Thoracic aorta (tissue), 2 donors: ENCODE measurements at regions not wholly inside any gene's neighbourhood (a gene's known extent, or its start where the extent isn't known, plus 50 kb on each side); places are given as distances from the start of the nearest gene placed in this dataset.

ENCODE experiments used
- ATAC-seq: fragments of 150-250 bp; one replicate; pipeline ENCODE4 v1.8.0; 2017; ENCODE audit warnings: low read depth; ENCODE audit not compliant: insufficient number of reproducible peaks, low FRiP score
- DNase-seq: peaks from one replicate; pipeline ENCODE4 v3.0.0-alpha.2; 2020; ENCODE audit warnings: low spot score
- H3K27ac ChIP-seq, 2 donors: fragments of 200-600 bp; sonication (generic); 1 replicate in 1 of 2; 2 replicates in 1 of 2; pipeline ENCODE4 v1.5.1; 2016; ENCODE audit warnings: mild to moderate bottlenecking in 2 of 2, moderate library complexity in 2 of 2
- H3K27me3 ChIP-seq: fragments of 200-600 bp; sonication (generic); replicated peaks from 2 replicates; pipeline ENCODE4 v1.6.0; 2016; ENCODE audit warnings: mild to moderate bottlenecking; ENCODE audit not compliant: insufficient read depth
- H3K36me3 ChIP-seq: fragments of 200-600 bp; sonication (generic); one replicate; pipeline ENCODE4 v1.5.1; 2016
- H3K4me1 ChIP-seq, 2 donors: fragments of 200-600 bp; sonication (generic); 1 replicate in 1 of 2; 2 replicates in 1 of 2; pipeline versions ENCODE4 v1.5.1 to v1.6.0; 2016; ENCODE audit warnings: low read depth in 2 of 2, mild to moderate bottlenecking in 1 of 2; ENCODE audit not compliant: control insufficient read depth in 1 of 2
- H3K4me3 ChIP-seq: fragments of 200-600 bp; sonication (generic); 2 replicates; pipeline ENCODE4 v1.5.1; 2016; ENCODE audit warnings: mild to moderate bottlenecking
- H3K9me3 ChIP-seq: fragments of 200-600 bp; sonication (generic); 2 replicates; pipeline ENCODE4 v1.5.1; 2016
- TF ChIP-seq, protein P1 (sequence below): fragments of 200-600 bp; sonication (generic); IDR thresholded peaks from one replicate; pipeline ENCODE4 v1.5.1; 2019; ENCODE audit warnings: antibody characterized with exemption

DNA sequence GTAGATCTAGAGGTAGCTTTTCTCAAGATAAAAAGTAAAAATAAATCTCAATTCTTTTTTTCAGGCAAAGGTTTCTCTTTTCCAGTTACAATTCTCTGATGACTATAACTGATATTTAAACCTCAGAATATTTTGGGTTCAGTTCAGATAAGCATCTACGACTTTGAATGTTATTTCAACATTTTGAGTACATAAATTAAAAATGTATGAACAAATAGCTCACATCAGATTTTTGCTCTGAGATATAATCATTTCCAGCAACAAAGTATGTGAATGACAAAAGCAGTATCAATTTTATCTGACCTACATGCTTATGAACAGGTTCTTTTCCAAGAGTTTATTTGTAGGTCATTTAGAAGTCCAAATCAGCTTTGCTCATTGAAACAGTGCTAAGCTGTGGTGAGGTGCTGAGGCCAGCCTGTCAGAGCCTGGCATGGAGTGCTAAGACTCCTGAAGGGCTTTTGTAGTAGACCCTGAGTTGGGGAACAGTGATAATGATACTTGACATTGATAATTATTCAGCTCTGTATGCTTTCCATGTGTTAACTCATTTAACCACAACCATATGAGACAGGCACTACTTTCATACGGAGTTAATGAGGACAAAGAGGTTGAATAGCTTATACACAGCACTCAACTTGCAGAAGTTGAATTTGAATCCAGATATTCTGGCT lies 205.0 kb upstream of the DCN start:
- Histone ChIP-seq H3K9me3 (no peaks in the 10 kb centered on the region), H3K4me3 (no peak overlapping the region), H3K36me3 (no peaks in the 10 kb centered on the region), H3K27me3 (no peaks in the 10 kb centered on the region), H3K4me1 (peaks cover 0 to 14% of the 10 kb centered on the region in 2 donors), H3K27ac (no peak overlapping the region)
- no peak for DNase-seq
- TF ChIP-seq, protein P1, sequence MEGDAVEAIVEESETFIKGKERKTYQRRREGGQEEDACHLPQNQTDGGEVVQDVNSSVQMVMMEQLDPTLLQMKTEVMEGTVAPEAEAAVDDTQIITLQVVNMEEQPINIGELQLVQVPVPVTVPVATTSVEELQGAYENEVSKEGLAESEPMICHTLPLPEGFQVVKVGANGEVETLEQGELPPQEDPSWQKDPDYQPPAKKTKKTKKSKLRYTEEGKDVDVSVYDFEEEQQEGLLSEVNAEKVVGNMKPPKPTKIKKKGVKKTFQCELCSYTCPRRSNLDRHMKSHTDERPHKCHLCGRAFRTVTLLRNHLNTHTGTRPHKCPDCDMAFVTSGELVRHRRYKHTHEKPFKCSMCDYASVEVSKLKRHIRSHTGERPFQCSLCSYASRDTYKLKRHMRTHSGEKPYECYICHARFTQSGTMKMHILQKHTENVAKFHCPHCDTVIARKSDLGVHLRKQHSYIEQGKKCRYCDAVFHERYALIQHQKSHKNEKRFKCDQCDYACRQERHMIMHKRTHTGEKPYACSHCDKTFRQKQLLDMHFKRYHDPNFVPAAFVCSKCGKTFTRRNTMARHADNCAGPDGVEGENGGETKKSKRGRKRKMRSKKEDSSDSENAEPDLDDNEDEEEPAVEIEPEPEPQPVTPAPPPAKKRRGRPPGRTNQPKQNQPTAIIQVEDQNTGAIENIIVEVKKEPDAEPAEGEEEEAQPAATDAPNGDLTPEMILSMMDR: no peak
- ATAC-seq: no peak

DNA sequence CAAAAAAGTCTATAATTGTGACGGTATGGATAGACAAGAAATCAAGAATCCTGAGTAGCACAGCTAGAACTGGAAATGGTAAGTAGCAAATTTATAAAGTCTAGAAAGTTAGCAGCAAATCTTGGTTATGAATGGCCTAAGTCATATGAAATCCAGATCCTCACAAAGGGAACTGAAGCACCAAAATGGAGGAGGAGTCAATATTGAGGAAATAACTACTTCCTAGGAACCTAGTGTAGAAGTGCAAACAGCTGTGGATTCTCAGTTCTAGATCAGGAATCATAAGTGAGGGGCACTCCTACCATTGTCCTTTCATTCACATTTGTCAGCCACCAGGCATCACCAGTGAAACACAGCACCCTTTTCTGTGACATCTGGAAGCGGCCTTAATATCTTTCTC lies 202.2 kb upstream of the DCN start:
- no peaks in the 10 kb centered on the region for H3K9me3 ChIP-seq
- no peaks in the 10 kb centered on the region for H3K36me3 ChIP-seq
- no peak overlapping the region for H3K27ac ChIP-seq
- no peak overlapping the region for H3K4me3 ChIP-seq
- TF ChIP-seq, protein P1: no peak
- peaks cover 0 to 22% of the 10 kb centered on the region in 2 donors for H3K4me1 ChIP-seq
- ATAC-seq (no peak), DNase-seq (no peak)
- H3K27me3 ChIP-seq: no peaks in the 10 kb centered on the region

DNA sequence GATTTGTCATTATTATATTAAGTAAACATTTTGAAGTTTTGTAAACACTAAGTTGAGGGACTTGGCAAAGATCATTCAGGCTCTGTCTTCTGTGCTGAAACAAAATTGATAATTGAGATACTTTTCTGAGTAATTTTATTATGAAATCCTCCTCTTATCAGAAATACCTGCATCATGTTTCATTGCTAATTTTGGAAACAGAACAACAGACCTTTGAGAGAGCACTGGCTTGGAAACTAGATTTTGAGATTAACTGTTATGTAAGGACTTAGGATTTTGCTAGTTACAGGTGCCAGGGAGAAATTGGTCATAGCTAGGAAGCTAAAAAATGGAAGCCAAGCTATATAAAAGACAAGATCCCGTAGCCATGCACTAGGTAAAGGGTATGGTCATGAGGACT lies 201.7 kb upstream of the DCN start:
- peaks cover 0 to 22% of the 10 kb centered on the region in 2 donors for H3K4me1 ChIP-seq
- no peak overlapping the region for H3K4me3 ChIP-seq
- no peak for ATAC-seq
- no peak overlapping the region for H3K27ac ChIP-seq
- DNase-seq: no peak
- H3K27me3 ChIP-seq: no peaks in the 10 kb centered on the region
- H3K36me3 ChIP-seq: no peaks in the 10 kb centered on the region
- H3K9me3 ChIP-seq: no peaks in the 10 kb centered on the region
- TF ChIP-seq, protein P1: no peak

DNA sequence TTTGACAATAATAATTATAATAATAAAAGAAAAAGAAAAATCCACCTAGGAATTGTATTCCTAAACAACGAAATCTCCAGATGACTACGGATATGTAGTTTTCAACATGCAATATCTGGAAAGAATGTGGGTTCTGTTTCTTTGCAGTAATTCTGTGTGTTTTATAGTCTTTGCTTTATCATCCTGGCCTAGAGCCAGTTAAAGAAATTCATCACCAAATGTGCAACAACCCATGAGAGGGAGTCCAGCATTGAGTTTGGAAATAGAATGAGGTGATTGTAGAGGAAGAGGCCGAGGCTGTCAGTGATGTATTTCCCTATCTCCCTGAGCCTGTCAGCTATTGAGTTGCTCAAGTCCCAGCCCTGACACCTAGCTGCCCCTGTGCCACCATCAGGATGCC lies 200.5 kb upstream of the DCN start:
- no peaks in the 10 kb centered on the region for H3K27me3 ChIP-seq
- no peak overlapping the region for H3K27ac ChIP-seq
- ATAC-seq (no peak), DNase-seq (no peak)
- H3K4me1 ChIP-seq: peaks cover 0 to 22% of the 10 kb centered on the region in 2 donors
- no peak overlapping the region for H3K4me3 ChIP-seq
- H3K9me3 ChIP-seq: no peaks in the 10 kb centered on the region
- no peaks in the 10 kb centered on the region for H3K36me3 ChIP-seq
- TF ChIP-seq, protein P1: no peak

DNA sequence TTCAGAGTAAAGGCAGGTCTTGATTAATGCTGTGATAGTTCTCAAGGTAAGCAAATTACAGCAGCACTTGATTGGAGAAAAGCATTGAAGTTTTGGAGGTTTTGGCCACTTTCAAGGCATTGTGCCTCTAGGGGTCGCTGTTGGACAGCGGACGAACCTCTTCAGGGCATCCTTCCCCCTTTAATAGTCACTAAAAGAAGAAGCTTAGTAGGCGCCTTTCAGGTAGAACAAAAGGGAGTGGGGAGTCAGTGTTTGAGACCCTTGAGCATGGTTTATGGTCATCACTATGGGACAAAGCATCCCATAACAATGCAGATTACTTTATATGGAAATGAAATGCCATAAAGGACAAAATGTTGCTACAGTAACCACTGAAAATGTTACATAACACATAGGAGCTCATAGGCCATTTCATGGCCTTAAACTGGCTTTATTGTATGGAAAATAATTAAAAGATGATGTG lies 199.5 kb upstream of the DCN start:
- TF ChIP-seq, protein P1: peak; percentile 87
- Histone ChIP-seq H3K9me3 (no peaks in the 10 kb centered on the region), H3K4me3 (peak overlapping the region; percentile 68), H3K36me3 (no peaks in the 10 kb centered on the region), H3K27me3 (no peaks in the 10 kb centered on the region), H3K27ac (no peak overlapping the region), H3K4me1 (peaks cover 0 to 22% of the 10 kb centered on the region in 2 donors)
- peak; percentile 13 for DNase-seq
- ATAC-seq: peak; percentile 67
